ENCODE measurements at regions not wholly inside any gene's neighbourhood (a gene's known extent, or its start where the extent isn't known, plus 50 kb on each side); places are given as distances from the start of the nearest gene placed in this dataset.

- TF ChIP-seq CTCF (IDR thresholded peaks at IDR 0.05; ENCODE audit: low read depth, low read length) = no peak
- TF ChIP-seq EZH2phosphoT487 (IDR thresholded peaks at IDR 0.05; ENCODE audit: low read depth) = no peak
Observed at GRCh38 chr7:123308254-123308951, 108.6 kb upstream of the SLC13A1 start.

All from OCI-LY3 (cell line).